ENCODE measurements at regions not wholly inside any gene's neighbourhood (a gene's known extent, or its start where the extent isn't known, plus 50 kb on each side); places are given as distances from the start of the nearest gene placed in this dataset.

DNA sequence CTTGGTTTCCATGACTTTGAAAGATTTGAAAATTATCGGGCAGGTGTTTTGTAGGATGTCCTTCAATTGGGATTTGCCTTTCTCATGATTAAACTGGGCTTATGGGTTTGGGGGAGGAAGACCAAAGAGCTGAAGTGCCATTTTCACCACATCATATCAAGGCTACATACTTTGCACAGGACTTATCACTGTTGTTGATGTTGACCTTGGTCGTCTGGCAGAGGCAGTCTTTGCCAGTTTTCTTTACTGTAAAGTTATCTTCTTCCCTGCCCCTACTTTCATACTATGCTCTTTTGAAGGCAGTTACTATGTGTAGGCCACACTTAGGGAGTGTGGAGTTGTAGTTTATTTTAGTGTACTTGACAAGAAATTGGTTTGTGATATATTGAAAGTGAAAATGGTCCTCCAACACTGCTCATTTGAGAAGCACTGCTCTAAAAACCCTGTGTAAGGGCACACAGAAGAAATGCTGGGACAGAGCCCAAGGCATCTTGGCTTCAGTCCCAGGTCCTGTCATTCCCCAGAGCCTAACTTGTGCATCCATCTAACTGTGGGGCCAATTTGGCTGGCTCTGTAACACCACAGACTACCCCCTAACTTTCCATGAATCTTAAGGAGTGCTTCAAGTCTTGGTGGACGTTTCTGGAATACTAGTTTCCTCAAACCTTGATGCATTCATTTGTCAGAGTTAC is 384.9 kb downstream of the KCNRG start:
- no peak for DNase-seq (ENCODE audit: low read depth)
- H3K4me3 ChIP-seq (ENCODE audit: low read depth, low read length): no peak overlapping the region
- no peak for TF ChIP-seq MYC (IDR thresholded peaks at IDR 0.05; ENCODE audit: low read depth, low read length)
- TF ChIP-seq POLR2A (IDR thresholded peaks at IDR 0.05; ENCODE audit: extremely low read depth, insufficient read length): no peak
- TF ChIP-seq, protein P1, sequence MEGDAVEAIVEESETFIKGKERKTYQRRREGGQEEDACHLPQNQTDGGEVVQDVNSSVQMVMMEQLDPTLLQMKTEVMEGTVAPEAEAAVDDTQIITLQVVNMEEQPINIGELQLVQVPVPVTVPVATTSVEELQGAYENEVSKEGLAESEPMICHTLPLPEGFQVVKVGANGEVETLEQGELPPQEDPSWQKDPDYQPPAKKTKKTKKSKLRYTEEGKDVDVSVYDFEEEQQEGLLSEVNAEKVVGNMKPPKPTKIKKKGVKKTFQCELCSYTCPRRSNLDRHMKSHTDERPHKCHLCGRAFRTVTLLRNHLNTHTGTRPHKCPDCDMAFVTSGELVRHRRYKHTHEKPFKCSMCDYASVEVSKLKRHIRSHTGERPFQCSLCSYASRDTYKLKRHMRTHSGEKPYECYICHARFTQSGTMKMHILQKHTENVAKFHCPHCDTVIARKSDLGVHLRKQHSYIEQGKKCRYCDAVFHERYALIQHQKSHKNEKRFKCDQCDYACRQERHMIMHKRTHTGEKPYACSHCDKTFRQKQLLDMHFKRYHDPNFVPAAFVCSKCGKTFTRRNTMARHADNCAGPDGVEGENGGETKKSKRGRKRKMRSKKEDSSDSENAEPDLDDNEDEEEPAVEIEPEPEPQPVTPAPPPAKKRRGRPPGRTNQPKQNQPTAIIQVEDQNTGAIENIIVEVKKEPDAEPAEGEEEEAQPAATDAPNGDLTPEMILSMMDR (IDR thresholded peaks at IDR 0.05; ENCODE audit: low read depth, low read length): no peak
- TF ChIP-seq, protein P2, sequence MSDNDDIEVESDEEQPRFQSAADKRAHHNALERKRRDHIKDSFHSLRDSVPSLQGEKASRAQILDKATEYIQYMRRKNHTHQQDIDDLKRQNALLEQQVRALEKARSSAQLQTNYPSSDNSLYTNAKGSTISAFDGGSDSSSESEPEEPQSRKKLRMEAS (IDR thresholded peaks at IDR 0.05; ENCODE audit: low read depth, low read length): no peak

DNA sequence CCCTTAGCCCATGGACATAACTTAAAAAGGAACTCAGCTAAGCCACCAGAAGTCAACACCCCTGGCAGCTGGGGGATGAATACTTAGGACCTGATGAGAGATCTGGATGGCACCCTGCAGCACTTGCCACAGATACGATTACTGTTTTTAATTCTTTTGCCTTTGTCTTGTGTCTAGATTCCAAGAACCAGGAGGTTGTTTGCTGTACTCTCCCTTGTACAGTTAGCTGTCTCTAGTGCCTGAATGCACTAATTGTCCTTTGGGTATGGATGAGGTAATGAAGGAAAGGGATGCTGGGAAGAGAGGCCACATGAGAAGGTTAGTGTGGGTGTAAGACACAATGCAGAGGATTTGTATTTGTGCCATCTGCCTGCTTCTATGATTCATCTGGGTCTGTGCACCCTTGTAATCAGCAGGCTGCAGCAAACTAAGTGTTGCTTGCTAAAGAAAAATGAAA is 385.8 kb downstream of the KCNRG start:
- no peak for DNase-seq (ENCODE audit: low read depth)
- no peak overlapping the region for H3K4me3 ChIP-seq (ENCODE audit: low read depth, low read length)
- TF ChIP-seq, protein P1 (IDR thresholded peaks at IDR 0.05; ENCODE audit: low read depth, low read length): no peak
- no peak for TF ChIP-seq MYC (IDR thresholded peaks at IDR 0.05; ENCODE audit: low read depth, low read length)
- TF ChIP-seq POLR2A (IDR thresholded peaks at IDR 0.05; ENCODE audit: extremely low read depth, insufficient read length): no peak
- TF ChIP-seq, protein P2 (IDR thresholded peaks at IDR 0.05; ENCODE audit: low read depth, low read length): no peak

GRCh38 chr13:50401721-50402465 is 386.6 kb downstream of the KCNRG start:
- H3K4me3 ChIP-seq (ENCODE audit: low read depth, low read length): no peak overlapping the region
- DNase-seq (ENCODE audit: low read depth): no peak
- no peak for TF ChIP-seq POLR2A (IDR thresholded peaks at IDR 0.05; ENCODE audit: extremely low read depth, insufficient read length)
- TF ChIP-seq, protein P1 (IDR thresholded peaks at IDR 0.05; ENCODE audit: low read depth, low read length): no peak
- no peak for TF ChIP-seq MYC (IDR thresholded peaks at IDR 0.05; ENCODE audit: low read depth, low read length)
- TF ChIP-seq, protein P2 (IDR thresholded peaks at IDR 0.05; ENCODE audit: low read depth, low read length): no peak

- TF ChIP-seq, protein P2 (IDR thresholded peaks at IDR 0.05; ENCODE audit: low read depth, low read length): no peak
- TF ChIP-seq POLR2A (IDR thresholded peaks at IDR 0.05; ENCODE audit: extremely low read depth, insufficient read length): no peak
- TF ChIP-seq, protein P1 (IDR thresholded peaks at IDR 0.05; ENCODE audit: low read depth, low read length): no peak
- TF ChIP-seq MYC (IDR thresholded peaks at IDR 0.05; ENCODE audit: low read depth, low read length): no peak
- DNase-seq (ENCODE audit: low read depth): no peak
- H3K4me3 ChIP-seq (ENCODE audit: low read depth, low read length): no peak overlapping the region
Observed at GRCh38 chr13:50403311-50403710, 388.1 kb downstream of the KCNRG start.

DNA sequence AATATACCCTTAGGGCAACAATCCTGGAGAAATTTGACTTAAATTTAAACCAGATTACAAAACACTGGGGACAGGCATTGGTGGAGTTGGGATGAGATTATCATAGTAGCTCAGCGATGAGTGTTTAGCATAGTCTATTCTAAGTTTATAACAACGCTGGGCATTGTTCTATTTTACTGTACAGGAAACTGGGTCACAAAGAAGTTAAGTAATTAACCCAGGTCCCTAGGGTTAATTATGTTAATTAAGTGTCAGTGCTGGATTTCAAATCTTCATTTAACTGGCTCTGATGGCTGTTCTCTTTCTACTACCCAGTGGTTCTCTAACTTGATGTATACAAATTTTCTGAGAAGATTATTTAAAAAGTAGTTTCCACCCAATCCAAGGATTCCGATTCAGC is 388.9 kb downstream of the KCNRG start:
- no peak for DNase-seq (ENCODE audit: low read depth)
- H3K4me3 ChIP-seq (ENCODE audit: low read depth, low read length): no peak overlapping the region
- no peak for TF ChIP-seq MYC (IDR thresholded peaks at IDR 0.05; ENCODE audit: low read depth, low read length)
- TF ChIP-seq, protein P1 (IDR thresholded peaks at IDR 0.05; ENCODE audit: low read depth, low read length): no peak
- TF ChIP-seq POLR2A (IDR thresholded peaks at IDR 0.05; ENCODE audit: extremely low read depth, insufficient read length): no peak
- TF ChIP-seq, protein P2 (IDR thresholded peaks at IDR 0.05; ENCODE audit: low read depth, low read length): no peak
